GM13976 (cell line): ENCODE measurements at regions not wholly inside any gene's neighbourhood (a gene's known extent, or its start where the extent isn't known, plus 50 kb on each side); places are given as distances from the start of the nearest gene placed in this dataset.

Source experiments
- DNase-seq: peaks from one replicate; pipeline ENCODE4 v3.0.0; 2012; ENCODE audit warnings: low spot score
- CTCF ChIP-seq: IDR thresholded peaks from 2 replicates; pipeline ENCODE4 v1.5.1; 2012; ENCODE audit warnings: borderline replicate concordance, mild to moderate bottlenecking; ENCODE audit not compliant: insufficient read depth; ENCODE audit errors: extremely low read depth, missing control alignments, control extremely low read depth
- in situ Hi-C: fragments of 300-500 bp; cut with MboI; formaldehyde crosslinking; loops from one replicate; pipeline ENCODE4 v1.12.0; 2022; ENCODE audit warnings: low sequenced_read_pairs, mixed read lengths, inconsistent platforms; ENCODE audit not compliant: unreplicated experiment

DNA sequence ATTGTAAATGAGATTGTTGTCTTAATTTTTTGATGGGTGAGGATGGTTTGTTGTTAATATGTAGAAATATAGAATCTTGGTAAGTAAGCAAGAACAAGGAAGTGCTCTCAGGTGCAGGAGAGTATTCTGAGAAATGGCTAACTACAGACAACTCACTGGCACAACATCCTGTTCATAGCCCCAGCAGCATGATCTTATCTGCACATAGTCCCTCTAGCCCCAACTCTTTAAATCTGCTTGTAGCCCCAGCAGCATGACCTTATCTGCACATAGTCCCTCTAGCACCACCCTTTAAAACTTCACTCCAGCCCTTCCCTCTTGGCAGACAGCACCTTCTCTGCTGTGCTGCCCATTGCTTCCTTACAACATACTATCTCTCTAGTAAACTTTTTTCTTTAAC is 1957.1 kb upstream of the ADGRL3 start:
- in situ Hi-C loops, result no loop called here
- no peak for TF ChIP-seq CTCF

DNA sequence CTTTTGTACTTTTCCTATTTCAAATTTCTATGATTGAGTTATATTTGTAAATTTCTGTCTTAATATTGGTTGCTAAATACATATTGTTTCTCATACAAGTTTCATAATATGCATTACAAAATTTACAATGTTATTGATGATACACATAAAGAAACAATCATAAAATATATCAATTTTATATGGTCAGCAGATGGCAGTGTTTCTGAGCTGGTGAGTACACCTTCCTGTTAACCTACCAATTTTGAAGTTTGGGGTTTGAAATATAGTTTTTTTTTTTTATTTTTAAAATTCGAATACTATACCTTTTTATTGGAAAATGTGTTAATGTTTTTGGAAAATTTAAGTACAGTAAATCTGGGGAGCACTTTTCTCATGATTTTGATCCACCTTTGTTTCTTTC is 1953.1 kb upstream of the ADGRL3 start:
- in situ Hi-C loops, result no loop called here
- DNase-seq, result no peak
- no peak for TF ChIP-seq CTCF

More for the DNA sequence above, 1957.1 kb upstream of the ADGRL3 start:
- DNase-seq, result no peak

GRCh38 chr4:59248313-59248712 is 1951.8 kb upstream of the ADGRL3 start:
- in situ Hi-C loops, result no loop called here
- TF ChIP-seq CTCF, result no peak

DNA sequence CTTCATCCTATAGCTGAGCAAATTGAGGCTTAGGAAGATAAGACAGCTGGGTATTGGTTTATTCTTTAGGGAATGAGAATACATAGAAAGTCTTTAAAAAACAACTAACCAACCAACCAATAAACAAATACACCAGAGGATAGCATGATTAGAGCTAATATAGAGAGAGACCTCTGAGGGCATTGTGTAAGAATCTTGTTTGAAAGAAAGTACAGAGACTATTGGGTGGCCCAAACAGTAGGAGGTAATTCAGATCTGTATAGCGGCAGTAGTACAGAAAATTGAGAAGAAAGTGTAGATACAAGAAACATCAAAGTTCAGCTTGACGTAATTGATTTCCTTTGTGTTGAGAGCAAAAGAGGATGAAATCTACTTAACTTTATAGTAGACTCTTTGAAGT is 1951.0 kb upstream of the ADGRL3 start:
- in situ Hi-C loops, result no loop called here
- no peak for TF ChIP-seq CTCF
- DNase-seq, result no peak

More at GRCh38 chr4:59248313-59248712, 1951.8 kb upstream of the ADGRL3 start:
- no peak for DNase-seq

DNA sequence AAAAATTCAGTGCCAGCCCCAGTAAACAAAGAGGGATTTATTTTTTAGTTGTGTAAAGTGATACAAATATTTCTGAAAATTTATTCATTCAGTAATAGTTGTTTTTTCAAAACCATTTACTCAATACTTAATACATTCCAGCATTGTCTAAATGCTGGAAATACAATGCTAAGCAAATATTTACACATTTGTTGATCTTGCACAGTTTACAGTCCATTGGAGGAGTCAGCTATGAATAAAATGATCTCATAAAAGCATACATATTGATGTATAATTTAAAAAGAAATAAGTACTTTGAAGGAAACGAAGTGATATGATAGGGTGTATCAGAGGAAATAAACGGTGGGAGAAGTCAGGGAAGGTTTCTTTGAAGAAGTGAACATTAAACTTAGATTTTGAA is 1942.1 kb upstream of the ADGRL3 start:
- TF ChIP-seq CTCF, result no peak
- in situ Hi-C loops, result no loop called here
- no peak for DNase-seq

DNA sequence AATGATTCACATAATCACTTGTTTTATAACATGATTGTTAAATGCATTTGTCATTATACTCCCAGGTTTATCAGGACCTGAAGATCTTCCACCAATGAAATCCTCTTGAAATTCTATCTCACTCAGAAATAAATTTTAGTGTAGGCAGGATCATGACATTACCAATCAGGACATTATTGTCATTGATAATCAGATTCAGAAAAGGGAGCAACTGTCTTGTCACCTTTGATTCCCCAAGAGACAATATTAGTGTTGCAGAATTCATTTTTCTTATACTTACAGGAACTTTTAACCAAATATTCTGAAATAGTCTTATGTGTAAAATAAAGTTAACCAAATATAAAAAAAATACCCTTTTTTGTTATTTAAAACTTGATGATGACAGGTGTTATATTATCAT is 1892.5 kb upstream of the ADGRL3 start:
- in situ Hi-C loops, result no loop called here
- DNase-seq, result no peak
- no peak for TF ChIP-seq CTCF

DNA sequence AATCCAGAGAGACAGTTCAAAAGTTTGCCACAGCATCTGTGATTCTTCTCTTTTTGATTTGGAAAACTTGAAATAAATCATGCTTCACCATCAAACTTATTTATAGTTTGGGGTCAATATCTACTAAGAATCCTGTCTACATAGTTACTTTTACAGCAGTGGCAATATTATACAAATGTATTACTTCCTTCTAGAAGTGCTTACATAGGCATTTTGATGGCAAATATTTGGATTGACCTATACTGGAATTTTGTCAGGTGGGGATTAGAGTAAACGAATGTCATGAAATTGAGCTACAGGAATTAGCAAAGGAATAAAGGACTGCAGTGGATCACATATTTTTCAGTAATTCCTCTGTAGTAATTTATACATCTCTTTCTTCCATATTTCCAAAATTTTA is 1885.5 kb upstream of the ADGRL3 start:
- no peak for TF ChIP-seq CTCF
- no peak for DNase-seq
- in situ Hi-C loops, result no loop called here
